Activated CD4-positive, alpha-beta T cell treated with anti-CD3 and anti-CD28 coated beads, Interleukin-2, amount 10 ng/mL, durations not matched to agents 7 days and 5 days (primary cell): ENCODE measurements at regions not wholly inside any gene's neighbourhood (a gene's known extent, or its start where the extent isn't known, plus 50 kb on each side); places are given as distances from the start of the nearest gene placed in this dataset.
"Not testable (repeated sequence)": the region's sequence is repeated elsewhere in the genome, so short reads cannot be mapped to it uniquely, and the experiment has no call there.

ENCODE experiments used
- CTCF ChIA-PET: fragments of 350-600 bp; sonication (Branson Sonifier 250); formaldehyde crosslinking; loops from one replicate; lab custom pipeline; 2021; ENCODE audit warnings: antibody characterized with exemption; lab: Charles Lee
- POLR2A ChIA-PET: fragments of 350-600 bp; sonication (Branson Sonifier 250); formaldehyde crosslinking; loops from one replicate; lab custom pipeline; 2021; ENCODE audit warnings: antibody characterized with exemption; lab: Charles Lee
- DNase-seq: peaks from one replicate; pipeline ENCODE4 v3.0.0-alpha.2; 2020
- H3K27ac Mint-ChIP-seq: one replicate; pipeline ENCODE4 v1.8.0; 2021; ENCODE audit warnings: mild to moderate bottlenecking, moderate library complexity, mixed read lengths
- H3K27me3 Mint-ChIP-seq: one replicate; pipeline ENCODE4 v1.8.0; 2021; ENCODE audit warnings: mixed read lengths
- H3K36me3 Mint-ChIP-seq: one replicate; pipeline ENCODE4 v1.8.0; 2021; ENCODE audit warnings: low read depth, mixed read lengths
- H3K4me1 Mint-ChIP-seq: one replicate; pipeline ENCODE4 v1.8.0; 2021; ENCODE audit warnings: mixed read lengths
- H3K4me3 Mint-ChIP-seq: one replicate; pipeline ENCODE4 v1.8.0; 2021; ENCODE audit warnings: mild to moderate bottlenecking, moderate library complexity, mixed read lengths
- H3K9me3 Mint-ChIP-seq: one replicate; pipeline ENCODE4 v1.8.0; 2021; ENCODE audit warnings: mixed read lengths

DNA sequence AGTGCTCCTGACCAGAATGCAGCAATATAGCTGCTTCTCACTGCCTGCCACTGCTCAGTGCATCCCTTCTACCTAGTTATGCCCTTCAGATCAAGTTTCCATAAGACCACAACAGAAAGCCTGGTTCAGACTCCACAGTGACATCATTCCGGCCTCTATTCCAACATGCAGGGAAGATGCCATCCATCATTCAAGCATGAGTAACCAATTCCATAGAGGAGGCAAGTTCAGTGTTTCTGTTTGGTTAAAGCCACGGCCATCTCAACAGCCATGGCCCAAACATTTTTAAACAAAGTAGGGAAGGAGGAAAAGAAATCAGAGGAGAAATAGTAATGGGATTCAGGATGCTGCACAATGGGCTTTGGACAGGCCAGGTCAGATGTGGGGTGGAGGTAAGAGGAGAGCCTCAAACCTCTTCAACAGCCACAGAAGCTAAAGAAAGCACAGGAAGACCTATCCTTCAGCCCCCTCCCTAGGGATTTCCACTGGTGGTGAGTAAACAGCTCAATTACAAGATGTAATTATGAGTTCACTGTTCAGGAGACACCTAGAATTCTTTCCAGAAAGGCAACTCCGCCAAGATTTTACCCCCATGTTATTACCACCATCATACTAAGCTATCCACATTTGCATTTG is 484.9 kb downstream of the SETD4 start:
- H3K27me3 Mint-ChIP-seq = peaks cover 3% of the 10 kb centered on the region
- H3K27ac Mint-ChIP-seq = no peak overlapping the region
- CTCF ChIA-PET = no interaction called here

DNA sequence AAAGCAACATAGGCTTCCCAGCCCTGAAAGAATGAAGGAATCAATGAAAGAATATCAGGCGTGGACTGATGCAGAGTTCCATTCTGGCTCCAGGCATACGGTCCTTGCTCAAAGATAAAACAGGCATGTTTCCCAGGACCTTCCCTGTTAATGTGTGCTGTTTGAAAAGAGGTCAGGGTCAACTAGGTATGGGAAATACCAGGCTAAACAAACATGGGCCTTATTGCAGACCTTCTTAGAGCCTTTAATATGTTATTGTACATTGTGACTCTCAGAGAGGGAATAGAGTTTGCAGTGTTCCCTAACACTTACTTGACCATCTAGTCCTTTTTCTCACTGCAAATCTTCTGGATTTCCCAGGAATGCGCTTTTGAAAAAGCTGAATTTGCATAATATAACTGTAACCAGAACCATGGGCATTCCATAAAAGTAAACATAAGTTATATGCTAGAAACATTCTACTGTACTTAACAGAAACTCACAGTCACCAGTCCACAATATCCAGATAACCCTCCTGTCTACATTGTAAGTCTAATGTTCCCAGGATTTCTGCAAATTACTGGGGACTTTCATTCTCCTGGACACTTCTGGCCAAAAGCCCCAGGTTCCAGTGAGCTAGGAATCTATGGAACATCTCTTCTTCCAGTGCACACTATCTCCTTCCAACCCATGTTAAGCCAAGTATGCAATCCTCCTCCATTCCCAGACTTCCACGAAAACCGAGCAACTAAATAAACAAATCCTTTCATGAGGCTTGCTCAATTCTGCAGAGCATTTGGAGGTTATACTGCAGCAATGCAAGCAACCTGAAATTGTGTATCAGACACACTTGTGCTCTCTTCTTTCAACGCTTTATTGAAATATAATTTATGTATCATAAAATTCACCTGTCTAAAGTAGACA is 486.6 kb downstream of the SETD4 start:
- ChIA-PET POLR2A (no interaction called here), CTCF (no interaction called here)
- Mint-ChIP-seq H3K27me3 (peaks cover 3% of the 10 kb centered on the region), H3K36me3 (no peaks in the 10 kb centered on the region), H3K4me1 (peaks cover 2% of the 10 kb centered on the region), H3K4me3 (no peak overlapping the region), H3K9me3 (peaks cover 2% of the 10 kb centered on the region), H3K27ac (no peak overlapping the region)
- DNase-seq = no peak

More for the DNA sequence above, 484.9 kb downstream of the SETD4 start:
- peaks cover 5% of the 10 kb centered on the region for H3K9me3 Mint-ChIP-seq
- no peak overlapping the region for H3K4me3 Mint-ChIP-seq
- H3K4me1 Mint-ChIP-seq = peaks cover 8% of the 10 kb centered on the region
- no peak for DNase-seq
- no peaks in the 10 kb centered on the region for H3K36me3 Mint-ChIP-seq
- POLR2A ChIA-PET = no interaction called here

DNA sequence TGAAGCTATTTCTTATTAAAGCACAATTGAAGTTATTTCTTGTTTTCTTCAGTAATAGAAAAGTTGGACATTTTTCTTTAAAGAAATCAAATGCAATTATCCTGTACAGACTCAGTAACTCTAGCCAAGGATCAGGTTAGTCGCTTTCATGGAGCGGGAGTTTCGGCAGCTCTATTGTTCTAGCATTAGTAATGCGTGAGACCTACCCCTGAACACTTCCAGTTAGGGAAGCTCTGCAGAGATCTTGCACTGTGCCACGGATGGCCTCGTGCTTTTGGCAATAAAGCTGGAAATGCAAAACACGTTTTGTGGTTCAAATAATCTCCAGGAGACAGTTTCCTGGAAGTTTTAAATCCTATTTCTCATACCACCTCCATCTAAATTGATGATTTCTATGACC is 488.4 kb downstream of the SETD4 start:
- CTCF ChIA-PET = no interaction called here
- H3K4me1 Mint-ChIP-seq = no peaks in the 10 kb centered on the region

DNA sequence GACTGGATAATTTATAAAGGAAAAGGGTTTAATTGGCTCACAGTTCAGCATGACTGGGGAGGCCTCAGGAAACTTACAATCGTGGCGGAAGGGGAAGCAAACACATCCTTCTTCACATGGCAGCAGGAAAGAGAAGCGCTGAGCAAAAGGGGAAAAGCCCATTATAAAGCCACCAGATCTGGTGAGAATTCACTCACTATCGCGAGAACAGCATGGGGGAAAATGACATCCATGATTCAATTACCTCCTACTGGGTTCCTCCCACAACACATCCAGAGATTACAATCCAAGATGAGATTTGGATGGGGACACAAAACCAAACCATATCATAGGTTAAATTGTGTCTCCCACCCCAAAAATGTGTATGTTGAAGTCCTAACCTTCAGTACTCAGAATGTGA is 491.7 kb downstream of the SETD4 start:
- Mint-ChIP-seq H3K4me1 (no peaks in the 10 kb centered on the region), H3K4me3 (no peak overlapping the region), H3K27ac (no peak overlapping the region), H3K27me3 (peaks cover 4% of the 10 kb centered on the region), H3K9me3 (peaks cover 4% of the 10 kb centered on the region), H3K36me3 (no peaks in the 10 kb centered on the region)
- DNase-seq = no peak
- ChIA-PET POLR2A (no interaction called here), CTCF (no interaction called here)

More for the DNA sequence above, 488.4 kb downstream of the SETD4 start:
- no peaks in the 10 kb centered on the region for H3K36me3 Mint-ChIP-seq
- no peak for DNase-seq
- H3K27me3 Mint-ChIP-seq = peaks cover 3% of the 10 kb centered on the region
- H3K27ac Mint-ChIP-seq = no peak overlapping the region
- POLR2A ChIA-PET = no interaction called here
- H3K4me3 Mint-ChIP-seq = no peak overlapping the region
- H3K9me3 Mint-ChIP-seq = peaks cover 4% of the 10 kb centered on the region

DNA sequence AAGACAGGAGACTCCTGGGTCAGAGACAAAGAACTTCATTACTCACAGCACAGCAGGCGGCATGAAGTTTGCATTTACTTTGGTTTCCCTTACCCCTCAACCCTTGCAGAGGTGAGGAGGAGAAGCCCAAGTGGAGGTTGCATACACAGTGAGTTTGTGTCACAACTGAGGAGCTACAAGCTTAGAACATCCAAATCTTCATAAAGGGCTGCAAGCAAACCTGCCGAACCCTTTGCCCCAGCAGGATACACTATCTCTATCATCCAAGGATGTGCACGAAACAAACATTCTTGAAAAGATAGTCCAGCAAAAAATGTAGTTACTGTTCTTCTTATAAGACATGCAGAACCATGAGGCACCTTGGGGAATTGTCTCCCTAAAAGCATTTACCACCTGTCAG is 493.5 kb downstream of the SETD4 start:
- Mint-ChIP-seq H3K27ac (no peak overlapping the region), H3K9me3 (peaks cover 4% of the 10 kb centered on the region), H3K36me3 (no peaks in the 10 kb centered on the region), H3K4me1 (no peaks in the 10 kb centered on the region), H3K27me3 (peaks cover 2% of the 10 kb centered on the region), H3K4me3 (no peak overlapping the region)
- CTCF ChIA-PET = no interaction called here
- no peak for DNase-seq
- POLR2A ChIA-PET = no interaction called here

DNA sequence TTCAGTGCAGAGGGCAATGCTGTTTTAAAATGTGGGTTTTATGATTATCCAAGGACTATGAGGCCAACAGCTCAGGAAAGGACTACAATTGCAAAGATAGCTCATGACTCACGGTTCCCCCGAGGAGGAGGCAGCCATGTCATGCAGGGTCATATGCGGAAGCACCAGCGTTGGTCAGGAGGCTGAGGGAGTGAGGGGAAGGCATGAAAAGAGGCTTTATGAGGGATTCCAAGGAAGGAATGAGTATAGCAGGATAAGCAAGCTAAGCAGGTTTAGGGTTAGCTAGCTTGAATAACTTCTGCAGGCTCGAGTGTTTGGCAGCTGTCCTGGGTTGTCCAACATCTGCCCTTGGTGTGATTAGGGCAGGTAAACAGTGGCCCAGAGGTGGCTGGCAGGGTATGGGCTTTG is 495.1 kb downstream of the SETD4 start:
- Mint-ChIP-seq H3K36me3 (no peaks in the 10 kb centered on the region), H3K4me1 (no peaks in the 10 kb centered on the region), H3K9me3 (peaks cover 4% of the 10 kb centered on the region), H3K27me3 (peaks cover 4% of the 10 kb centered on the region), H3K4me3 (no peak overlapping the region), H3K27ac (no peak overlapping the region)
- no peak for DNase-seq
- ChIA-PET CTCF (no interaction called here), POLR2A (no interaction called here)

DNA sequence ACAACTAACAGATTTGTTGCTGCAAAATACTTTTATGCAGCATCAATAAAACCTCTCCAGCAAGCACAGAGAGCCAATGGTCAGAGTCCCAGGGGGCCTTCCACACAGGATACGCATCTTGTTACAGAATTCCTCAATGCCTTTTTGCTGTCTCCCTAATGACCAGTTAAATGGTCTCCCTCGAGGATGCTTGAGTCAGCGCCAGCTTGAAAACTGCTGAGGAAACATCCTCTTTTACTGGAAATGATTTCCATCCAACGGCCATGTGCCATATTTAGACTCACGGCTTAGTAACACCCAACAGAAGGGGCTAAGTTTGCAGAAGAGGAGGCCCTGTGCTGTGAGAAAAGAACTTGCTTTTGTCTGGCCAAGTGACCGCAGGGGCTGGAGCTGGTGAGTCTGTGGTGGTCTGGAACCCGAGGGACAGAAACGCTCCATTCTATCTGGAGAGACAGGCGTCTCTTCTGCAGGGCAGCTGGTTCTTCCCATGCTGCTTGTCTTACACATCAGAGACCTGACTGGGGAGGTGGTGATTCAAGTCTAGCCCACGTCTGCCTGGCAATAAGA is 496.4 kb downstream of the SETD4 start:
- Mint-ChIP-seq H3K4me1 (no peaks in the 10 kb centered on the region), H3K27ac (no peak overlapping the region), H3K4me3 (no peak overlapping the region), H3K9me3 (peaks cover 4% of the 10 kb centered on the region), H3K27me3 (peaks cover 4% of the 10 kb centered on the region), H3K36me3 (no peaks in the 10 kb centered on the region)
- CTCF ChIA-PET = interaction anchor here (0.8 to 0.9 kb wide), 2 partner anchors 16 to 75 kb away, joined by 3 read pairs; no protein-coding TSS in a partner anchor
- no peak for DNase-seq
- POLR2A ChIA-PET = no interaction called here

DNA sequence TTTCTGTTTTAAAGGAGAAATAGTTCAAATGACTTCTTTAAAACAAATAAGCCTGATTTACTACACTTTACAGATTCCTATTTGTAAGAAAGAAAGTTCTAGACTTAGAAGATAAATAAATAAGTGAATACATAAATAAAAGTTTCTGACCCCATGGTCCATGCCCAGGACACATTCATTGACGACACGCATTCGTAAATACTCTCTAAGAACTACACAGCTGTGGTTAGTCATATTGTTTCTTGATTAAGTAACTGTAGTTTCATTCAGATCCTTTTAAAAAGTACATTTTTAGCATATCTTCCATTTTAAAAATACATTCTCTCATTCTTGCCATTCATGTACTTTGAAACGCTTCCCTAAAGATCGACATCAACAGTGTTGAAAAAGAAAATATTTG is 497.4 kb downstream of the SETD4 start:
- POLR2A ChIA-PET = no interaction called here
- Mint-ChIP-seq H3K27me3 (peaks cover 4% of the 10 kb centered on the region), H3K4me1 (no peaks in the 10 kb centered on the region), H3K36me3 (no peaks in the 10 kb centered on the region), H3K4me3 (no peak overlapping the region), H3K27ac (no peak overlapping the region), H3K9me3 (no peaks in the 10 kb centered on the region)
- CTCF ChIA-PET = no interaction called here
- no peak for DNase-seq

DNA sequence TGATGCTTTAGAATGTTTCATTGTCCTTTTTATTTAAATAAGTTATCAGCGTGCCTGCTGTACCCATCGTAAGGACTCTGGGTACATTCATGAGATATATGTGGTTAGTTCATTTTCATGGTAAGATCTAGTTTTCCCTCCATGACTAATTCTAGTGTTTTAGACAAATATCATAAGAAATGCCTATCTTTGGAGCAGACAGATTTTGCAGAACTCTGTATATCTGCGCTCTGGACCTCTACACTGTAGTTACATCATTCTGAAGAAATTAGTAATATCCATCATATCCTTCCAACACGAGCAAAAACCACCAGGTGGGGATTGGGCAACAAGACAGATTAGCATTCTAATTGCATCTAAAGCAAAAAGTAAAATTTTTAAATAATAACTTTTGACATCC is 499.2 kb downstream of the SETD4 start:
- ChIA-PET POLR2A (no interaction called here), CTCF (no interaction called here)
- H3K4me3 Mint-ChIP-seq = no peak overlapping the region

DNA sequence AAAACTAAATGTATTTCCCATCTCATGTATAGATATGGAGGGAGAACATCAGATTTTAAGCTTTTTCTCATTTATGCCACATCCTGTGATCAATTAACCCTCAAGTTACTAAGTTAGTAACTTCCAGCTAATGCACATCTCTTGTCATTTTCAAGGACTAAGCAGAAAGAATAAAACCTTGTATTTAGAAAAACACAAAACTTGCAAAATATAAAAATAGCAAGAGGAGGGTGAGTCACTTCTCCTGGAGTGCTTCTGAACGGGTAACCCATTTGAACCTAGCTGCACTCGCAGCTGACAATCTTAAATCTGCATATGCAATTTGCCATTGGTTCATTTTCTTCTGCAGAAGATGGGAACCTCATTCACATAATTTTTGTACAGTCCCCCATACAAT is 500.5 kb downstream of the SETD4 start:
- Mint-ChIP-seq H3K36me3 (no peaks in the 10 kb centered on the region), H3K4me1 (no peaks in the 10 kb centered on the region), H3K9me3 (no peaks in the 10 kb centered on the region), H3K27ac (no peak overlapping the region), H3K4me3 (no peak overlapping the region), H3K27me3 (peaks cover 2% of the 10 kb centered on the region)
- CTCF ChIA-PET = no interaction called here
- POLR2A ChIA-PET = no interaction called here
- no peak for DNase-seq

More for the DNA sequence above, 499.2 kb downstream of the SETD4 start:
- Mint-ChIP-seq H3K36me3 (no peaks in the 10 kb centered on the region), H3K9me3 (no peaks in the 10 kb centered on the region), H3K27ac (no peak overlapping the region), H3K27me3 (peaks cover 4% of the 10 kb centered on the region), H3K4me1 (no peaks in the 10 kb centered on the region)
- DNase-seq = no peak

DNA sequence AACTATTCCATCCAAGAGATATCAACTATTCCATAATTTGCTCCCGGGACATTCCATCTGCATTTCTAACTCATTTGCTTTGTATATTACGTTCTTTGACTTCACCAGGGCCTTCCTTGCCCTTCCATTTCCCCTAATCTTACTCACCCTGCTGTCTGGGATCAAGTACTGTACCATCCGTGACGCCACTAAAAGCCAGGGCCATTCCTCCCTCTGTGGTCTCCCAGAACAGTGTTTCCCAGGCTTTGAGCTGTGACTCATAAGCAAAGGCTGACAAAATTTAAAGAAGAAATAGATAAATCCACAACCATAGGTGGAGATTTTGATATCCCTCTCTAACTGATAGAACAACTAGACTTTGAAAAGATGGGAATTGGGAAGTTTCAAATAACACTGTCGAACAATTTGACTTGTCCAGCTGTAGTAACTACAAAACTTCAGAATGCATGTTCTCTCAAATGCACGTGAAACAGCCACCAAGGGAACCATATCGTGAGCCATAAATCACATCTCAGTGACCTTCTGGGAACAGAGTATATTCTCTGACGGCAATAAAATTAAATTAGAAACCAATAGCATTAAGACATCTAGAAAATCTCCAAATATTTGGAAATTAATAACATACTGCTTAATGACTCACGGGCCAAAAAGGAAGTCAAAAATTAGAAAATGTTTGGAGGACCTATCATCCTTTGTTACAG is 501.0 kb downstream of the SETD4 start:
- CTCF ChIA-PET = no interaction called here
- Mint-ChIP-seq H3K9me3 (no peaks in the 10 kb centered on the region), H3K27me3 (peaks cover 4% of the 10 kb centered on the region), H3K4me1 (no peaks in the 10 kb centered on the region), H3K4me3 (no peak overlapping the region), H3K27ac (no peak overlapping the region), H3K36me3 (no peaks in the 10 kb centered on the region)
- POLR2A ChIA-PET = no interaction called here
- no peak for DNase-seq

DNA sequence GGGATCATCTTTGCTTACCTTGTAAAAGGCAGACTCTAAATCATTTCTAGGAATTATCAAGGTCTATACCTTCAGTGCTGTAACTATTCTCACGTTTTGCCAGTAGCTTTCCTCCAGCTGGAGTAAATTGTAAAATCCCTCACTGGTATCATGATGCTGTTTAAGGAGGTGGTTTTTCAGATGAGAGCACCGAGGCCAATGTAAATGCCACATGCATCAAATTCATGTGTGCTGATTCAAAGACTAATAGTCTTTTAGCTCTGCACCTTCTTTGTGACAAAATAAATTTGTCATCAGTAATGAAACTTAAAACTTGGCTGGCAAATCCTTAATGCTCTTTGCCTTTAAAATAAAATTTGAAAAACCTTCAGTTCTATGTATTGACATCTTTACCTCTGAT is 503.8 kb downstream of the SETD4 start:
- H3K36me3 Mint-ChIP-seq = no peaks in the 10 kb centered on the region
- ChIA-PET CTCF (no interaction called here), POLR2A (no interaction called here)
- no peaks in the 10 kb centered on the region for H3K4me1 Mint-ChIP-seq
- DNase-seq = no peak
- H3K9me3 Mint-ChIP-seq = no peaks in the 10 kb centered on the region
- peaks cover 4% of the 10 kb centered on the region for H3K27me3 Mint-ChIP-seq
- no peak overlapping the region for H3K4me3 Mint-ChIP-seq
- no peak overlapping the region for H3K27ac Mint-ChIP-seq

DNA sequence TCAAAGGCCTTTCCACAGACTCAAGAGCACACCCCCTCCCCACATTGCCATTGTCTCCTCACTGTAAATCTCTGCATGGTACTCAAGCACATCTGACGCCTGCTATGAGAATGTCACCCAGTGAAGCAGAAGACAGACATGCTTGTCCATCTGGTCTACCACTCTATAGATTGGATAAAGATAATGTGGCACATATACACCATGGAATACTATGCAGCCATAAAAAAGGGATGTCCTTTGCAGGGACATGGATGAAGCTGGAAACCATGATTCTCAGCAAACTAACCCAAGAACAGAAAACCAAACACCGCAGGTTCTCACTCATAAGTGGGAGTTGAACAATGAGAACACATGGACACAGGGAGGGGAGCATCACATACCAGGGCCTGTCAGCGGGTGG is 503.4 kb upstream of the RUNX1 start:
- H3K27me3 Mint-ChIP-seq, H3K27ac Mint-ChIP-seq, DNase-seq, H3K4me1 Mint-ChIP-seq, H3K9me3 Mint-ChIP-seq, H3K36me3 Mint-ChIP-seq, POLR2A ChIA-PET, CTCF ChIA-PET, H3K4me3 Mint-ChIP-seq: not testable (repeated sequence)
